NCI-H146 (cell line): ENCODE measurements at regions not wholly inside any gene's neighbourhood (a gene's known extent, or its start where the extent isn't known, plus 50 kb on each side); places are given as distances from the start of the nearest gene placed in this dataset.
"Not testable (repeated sequence)": the region's sequence is repeated elsewhere in the genome, so short reads cannot be mapped to it uniquely, and the experiment has no call there.

ENCODE experiments used
- DNase-seq: peaks from one replicate; lab custom pipeline; 2025; lab: John Stamatoyannopoulos, UW

GRCh38 chr6:9020001-9020400 is 584.7 kb upstream of the SLC35B3 start:
- no peak for DNase-seq

GRCh38 chr6:9009931-9010330 is 574.6 kb upstream of the SLC35B3 start:
- DNase-seq, result no peak

- no peak for DNase-seq
Observed at GRCh38 chr6:9007027-9007426, 571.7 kb upstream of the SLC35B3 start.

- no peak for DNase-seq
Observed at GRCh38 chr6:9002833-9003232, 567.5 kb upstream of the SLC35B3 start.

GRCh38 chr6:8995156-8995555 is 559.8 kb upstream of the SLC35B3 start:
- DNase-seq, result no peak

- DNase-seq, result no peak
Observed at GRCh38 chr6:8993111-8993510, 557.8 kb upstream of the SLC35B3 start.

- DNase-seq, result no peak
Observed at GRCh38 chr6:8991844-8992243, 556.5 kb upstream of the SLC35B3 start.

GRCh38 chr6:8990075-8990474 is 554.7 kb upstream of the SLC35B3 start:
- DNase-seq, result no peak

- DNase-seq, result peak; percentile 74
Observed at GRCh38 chr6:8983202-8983688, 547.9 kb upstream of the SLC35B3 start.

- DNase-seq, result no peak
Observed at GRCh38 chr6:8982668-8983067, 547.3 kb upstream of the SLC35B3 start.

GRCh38 chr6:8973395-8973794 is 538.0 kb upstream of the SLC35B3 start:
- no peak for DNase-seq

GRCh38 chr6:8969747-8970146 is 534.4 kb upstream of the SLC35B3 start:
- no peak for DNase-seq

GRCh38 chr6:8958894-8959511 is 523.7 kb upstream of the SLC35B3 start:
- no peak for DNase-seq

GRCh38 chr6:8953310-8953709 is 518.0 kb upstream of the SLC35B3 start:
- DNase-seq, result no peak

GRCh38 chr6:8948733-8949132 is 513.4 kb upstream of the SLC35B3 start:
- peak; percentile 3 for DNase-seq

- no peak for DNase-seq
Observed at GRCh38 chr6:8947900-8948299, 512.6 kb upstream of the SLC35B3 start.

GRCh38 chr6:8944548-8944947 is 509.2 kb upstream of the SLC35B3 start:
- peak; percentile 4 for DNase-seq

- no peak for DNase-seq
Observed at GRCh38 chr6:8943073-8943472, 507.7 kb upstream of the SLC35B3 start.

GRCh38 chr6:8941577-8941976 is 506.2 kb upstream of the SLC35B3 start:
- no peak for DNase-seq

- DNase-seq, result peak; percentile 56
Observed at GRCh38 chr6:8940356-8940755, 505.0 kb upstream of the SLC35B3 start.

- peak; percentile 98 for DNase-seq
Observed at GRCh38 chr6:8939615-8940014, 504.3 kb upstream of the SLC35B3 start.

GRCh38 chr6:8934318-8934717 is 499.0 kb upstream of the SLC35B3 start:
- no peak for DNase-seq

- no peak for DNase-seq
Observed at GRCh38 chr6:8930009-8930408, 494.7 kb upstream of the SLC35B3 start.

- DNase-seq, result not testable (repeated sequence)
Observed at GRCh38 chr6:8920244-8920643, 484.9 kb upstream of the SLC35B3 start.
